GM12865 (cell line): ENCODE measurements at regions not wholly inside any gene's neighbourhood (a gene's known extent, or its start where the extent isn't known, plus 50 kb on each side); places are given as distances from the start of the nearest gene placed in this dataset.
A peak's percentile ranks its signal among the peaks of the same experiment; 100 is the strongest.

Source experiments
- DNase-seq: peaks from one replicate; pipeline ENCODE4 v3.0.0; 2010; ENCODE audit warnings: low read depth
- H3K4me3 ChIP-seq: 2 replicates; pipeline ENCODE4 v1.5.1; 2011; ENCODE audit warnings: mild to moderate bottlenecking, low read depth, low read length, control low read depth
- TF ChIP-seq, protein P1 (sequence below): IDR thresholded peaks from 2 replicates; pipeline ENCODE4 v1.5.1; 2011; ENCODE audit warnings: low read length, control low read depth, low read depth, inconsistent platforms; ENCODE audit not compliant: insufficient read depth; ENCODE audit errors: missing control alignments

DNA sequence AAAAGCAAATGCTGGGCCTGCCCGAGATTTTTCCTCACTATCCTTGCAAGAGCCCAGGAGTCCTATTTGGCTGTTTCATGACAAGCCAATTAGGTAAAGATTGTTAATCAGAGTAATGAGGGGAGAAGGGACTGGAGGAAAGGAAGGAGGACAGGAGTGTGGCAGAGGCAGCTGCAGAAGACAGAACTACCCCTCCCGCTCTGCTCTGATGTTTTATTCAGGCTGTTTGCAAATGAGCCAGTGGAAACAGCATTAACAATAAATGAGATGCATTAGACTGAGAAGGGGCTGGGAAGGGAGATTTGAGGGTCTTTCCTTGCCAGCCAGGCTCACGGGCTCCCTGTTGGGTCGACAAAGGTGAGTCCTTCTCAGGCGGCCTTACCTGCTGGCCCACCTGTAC is 421.0 kb upstream of the CCDC196 start:
- no peak for DNase-seq
- H3K4me3 ChIP-seq: no peak overlapping the region
- TF ChIP-seq, protein P1, sequence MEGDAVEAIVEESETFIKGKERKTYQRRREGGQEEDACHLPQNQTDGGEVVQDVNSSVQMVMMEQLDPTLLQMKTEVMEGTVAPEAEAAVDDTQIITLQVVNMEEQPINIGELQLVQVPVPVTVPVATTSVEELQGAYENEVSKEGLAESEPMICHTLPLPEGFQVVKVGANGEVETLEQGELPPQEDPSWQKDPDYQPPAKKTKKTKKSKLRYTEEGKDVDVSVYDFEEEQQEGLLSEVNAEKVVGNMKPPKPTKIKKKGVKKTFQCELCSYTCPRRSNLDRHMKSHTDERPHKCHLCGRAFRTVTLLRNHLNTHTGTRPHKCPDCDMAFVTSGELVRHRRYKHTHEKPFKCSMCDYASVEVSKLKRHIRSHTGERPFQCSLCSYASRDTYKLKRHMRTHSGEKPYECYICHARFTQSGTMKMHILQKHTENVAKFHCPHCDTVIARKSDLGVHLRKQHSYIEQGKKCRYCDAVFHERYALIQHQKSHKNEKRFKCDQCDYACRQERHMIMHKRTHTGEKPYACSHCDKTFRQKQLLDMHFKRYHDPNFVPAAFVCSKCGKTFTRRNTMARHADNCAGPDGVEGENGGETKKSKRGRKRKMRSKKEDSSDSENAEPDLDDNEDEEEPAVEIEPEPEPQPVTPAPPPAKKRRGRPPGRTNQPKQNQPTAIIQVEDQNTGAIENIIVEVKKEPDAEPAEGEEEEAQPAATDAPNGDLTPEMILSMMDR: no peak

DNA sequence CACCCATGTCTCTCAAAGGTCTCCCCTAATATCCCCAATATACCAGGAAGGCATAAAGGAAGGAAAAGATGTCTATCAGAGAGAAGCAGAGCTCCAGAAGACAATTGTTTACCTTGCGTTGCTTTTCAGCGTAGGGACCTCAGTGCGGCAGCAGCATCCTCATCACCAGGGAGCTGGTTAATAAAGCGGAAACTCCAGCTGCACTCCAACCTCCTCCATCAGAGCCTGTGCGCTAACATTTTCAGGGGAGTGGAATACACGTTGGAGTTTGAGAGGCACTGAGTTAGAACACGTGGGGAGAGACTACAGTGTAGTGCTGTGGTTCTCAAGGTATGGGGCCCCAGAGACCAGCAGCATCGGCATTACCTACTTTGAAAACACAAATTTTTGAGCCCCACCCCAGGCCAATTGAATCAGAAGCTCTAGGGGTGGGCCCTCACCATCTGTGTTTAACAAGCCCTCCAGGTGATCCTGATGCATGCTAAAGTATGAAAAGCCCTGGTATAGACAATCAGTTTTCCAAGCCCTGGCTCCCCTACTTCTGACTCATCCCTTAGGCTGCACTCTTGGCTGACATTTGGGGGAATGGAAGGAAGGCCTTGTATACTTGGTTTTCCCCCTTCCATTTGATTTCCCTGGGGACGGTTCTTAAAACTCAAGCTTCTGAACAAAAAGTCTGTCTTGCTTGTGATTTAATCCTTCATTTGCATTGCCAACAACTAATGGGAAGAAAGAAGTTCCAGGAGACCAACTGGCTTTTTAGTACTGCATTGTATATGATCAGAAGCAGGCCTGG is 419.0 kb upstream of the CCDC196 start:
- TF ChIP-seq, protein P1: no peak
- DNase-seq: no peak

DNA sequence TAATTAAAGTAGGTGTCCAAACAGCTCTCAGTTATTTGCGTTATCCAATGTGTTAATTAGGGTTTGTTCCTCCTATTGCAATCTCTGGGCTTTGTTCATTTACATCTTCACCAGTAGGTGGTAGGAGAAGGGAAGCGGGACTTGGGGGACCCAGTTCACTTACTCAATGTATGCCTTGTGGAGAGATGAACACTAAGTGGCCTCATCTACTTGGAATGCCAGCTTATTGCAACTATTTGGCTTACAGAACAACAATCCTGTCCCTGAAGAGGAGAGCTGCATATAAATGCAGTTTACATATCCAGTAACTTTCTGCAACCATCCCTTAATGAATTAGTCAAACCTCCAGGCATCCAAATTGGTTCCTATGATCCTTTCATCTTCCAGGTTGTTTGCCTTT is 417.1 kb upstream of the CCDC196 start:
- TF ChIP-seq, protein P1: no peak
- no peak overlapping the region for H3K4me3 ChIP-seq
- DNase-seq: no peak

More for the DNA sequence above, 419.0 kb upstream of the CCDC196 start:
- no peak overlapping the region for H3K4me3 ChIP-seq

DNA sequence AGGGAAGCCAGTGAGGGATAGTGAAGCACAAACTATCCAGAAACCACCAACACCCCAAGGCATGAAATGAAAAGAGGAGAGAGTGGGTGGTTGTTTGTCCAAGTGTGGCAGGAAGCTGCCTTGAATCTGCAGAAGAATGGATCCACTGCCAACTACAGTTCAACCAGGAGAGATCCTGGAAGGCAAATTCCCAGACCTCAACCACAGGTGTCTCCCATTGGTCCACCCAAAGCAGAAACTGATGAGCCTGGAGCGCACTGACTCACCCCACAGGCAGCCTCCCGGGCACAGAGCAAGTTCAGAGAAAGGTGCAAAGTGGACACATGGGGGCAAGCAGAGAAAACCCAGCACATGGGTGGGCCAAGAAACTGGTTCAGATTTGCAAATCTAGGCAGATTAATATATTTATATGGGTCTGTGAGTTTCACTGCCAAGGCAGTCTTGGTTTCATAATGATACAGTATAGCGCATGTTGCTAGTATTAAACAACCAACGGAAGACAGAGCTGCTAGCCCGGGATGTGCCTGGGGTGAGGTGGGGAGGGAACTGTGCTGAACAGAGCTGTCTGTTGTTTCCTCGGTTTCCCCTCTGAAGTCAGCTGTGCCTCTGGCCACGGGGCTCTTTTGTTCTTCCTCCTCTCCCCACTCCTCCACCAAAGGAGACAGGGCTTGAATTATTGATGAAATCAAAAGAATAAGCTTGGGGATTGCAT is 416.2 kb upstream of the CCDC196 start:
- TF ChIP-seq, protein P1: no peak
- DNase-seq: no peak
- no peak overlapping the region for H3K4me3 ChIP-seq

DNA sequence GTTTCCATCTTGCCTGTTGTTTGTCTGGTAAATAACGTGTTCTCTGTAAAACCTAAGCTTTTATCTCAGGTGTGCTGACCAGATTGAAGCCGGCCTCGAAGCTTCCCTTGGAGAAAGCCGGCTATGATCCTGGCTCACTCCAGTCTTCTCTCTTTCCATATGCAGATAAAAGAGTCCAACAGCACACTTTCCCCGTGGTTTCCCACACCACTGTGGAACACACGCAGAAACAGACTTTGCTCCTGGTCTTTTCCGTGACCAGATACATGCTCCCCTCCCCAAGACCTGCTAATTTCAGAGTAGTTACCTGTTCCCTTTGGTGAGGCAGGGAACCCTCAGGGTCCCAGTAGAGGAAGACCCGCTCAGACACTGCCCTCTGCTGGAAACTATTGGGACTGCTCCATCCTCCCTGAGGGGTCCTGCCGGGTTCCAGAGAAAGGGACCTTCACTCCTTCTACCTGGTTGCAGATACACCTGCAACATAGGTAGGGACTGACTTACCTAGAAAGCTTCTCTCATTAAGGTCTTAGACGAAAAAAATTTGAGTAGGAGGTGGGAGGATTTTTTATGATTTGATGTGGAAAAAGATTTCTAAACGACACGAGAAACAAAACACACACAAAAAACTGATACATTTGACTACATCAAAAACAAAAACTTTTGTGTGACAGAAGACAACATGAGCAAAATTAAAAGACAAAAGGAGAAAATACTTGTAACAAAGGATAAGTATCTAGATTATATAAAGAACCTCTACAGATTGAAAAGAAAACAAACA is 415.4 kb upstream of the CCDC196 start:
- TF ChIP-seq, protein P1: peak; percentile 91
- DNase-seq: peak; percentile 38
- H3K4me3 ChIP-seq: no peak overlapping the region

DNA sequence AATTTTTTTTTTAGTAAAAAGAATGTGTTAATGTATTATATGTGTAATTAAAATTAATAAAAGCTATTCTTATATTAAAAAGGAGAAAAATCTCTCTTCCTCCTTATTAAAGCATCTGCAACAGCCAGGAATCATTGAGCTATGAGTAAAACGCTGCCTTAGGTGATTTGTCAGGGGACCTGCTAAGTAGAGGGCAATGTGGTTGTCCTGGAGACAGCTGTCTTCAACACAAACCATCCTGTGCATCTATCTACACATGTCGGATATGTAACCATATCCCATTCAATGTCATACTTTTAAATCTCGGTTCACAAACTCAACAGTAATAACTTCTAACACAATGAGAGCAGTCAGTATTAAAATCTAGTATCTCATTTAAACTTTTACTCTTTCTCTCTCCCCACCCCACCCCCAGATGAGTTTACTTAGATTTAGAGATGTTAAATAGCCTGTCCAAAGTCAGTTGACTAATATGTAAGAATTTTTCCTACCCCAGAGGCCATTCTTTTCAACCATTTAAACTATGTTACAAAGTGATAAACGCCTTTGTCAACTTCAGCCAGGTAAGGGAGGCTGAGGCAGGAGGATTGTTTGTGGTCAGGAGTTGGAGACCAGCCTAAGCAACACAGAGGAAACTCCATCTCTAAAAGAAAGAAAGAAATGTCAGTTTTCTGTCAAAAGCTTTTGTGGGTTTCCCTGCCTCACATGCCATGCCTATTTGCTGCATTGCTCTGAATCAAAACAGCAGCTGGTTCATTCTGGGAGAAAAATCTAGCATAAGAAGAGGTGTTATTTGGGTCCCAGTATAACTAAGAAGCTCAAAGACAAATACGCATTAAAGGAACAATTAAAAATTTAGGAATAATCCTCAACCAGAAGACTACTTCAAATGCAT is 413.7 kb upstream of the CCDC196 start:
- TF ChIP-seq, protein P1: no peak
- no peak for DNase-seq
- no peak overlapping the region for H3K4me3 ChIP-seq
